Muscle of leg (tissue), 3 donors: ENCODE measurements at regions not wholly inside any gene's neighbourhood (a gene's known extent, or its start where the extent isn't known, plus 50 kb on each side); places are given as distances from the start of the nearest gene placed in this dataset.
A peak's percentile ranks its signal among the peaks of the same experiment; 100 is the strongest.

Source experiments
- DNase-seq: peaks from one replicate; pipeline ENCODE4 v3.0.0; 2013
- H3K27ac ChIP-seq: one replicate; pipeline ENCODE4 v1.5.1; 2013; ENCODE audit warnings: mild to moderate bottlenecking, low read length, control low read depth
- H3K27me3 ChIP-seq: one replicate; pipeline ENCODE4 v1.6.1; 2013; ENCODE audit warnings: low read length; ENCODE audit not compliant: control insufficient read depth, insufficient read depth
- H3K36me3 ChIP-seq: one replicate; pipeline ENCODE4 v1.6.1; 2013; ENCODE audit warnings: low read length; ENCODE audit not compliant: control insufficient read depth, insufficient read depth
- H3K4me1 ChIP-seq: one replicate; pipeline ENCODE4 v1.6.1; 2013; ENCODE audit warnings: low read length; ENCODE audit not compliant: control insufficient read depth, insufficient read depth
- H3K4me3 ChIP-seq: one replicate; pipeline ENCODE4 v1.5.1; 2013; ENCODE audit warnings: low read length, control low read depth
- H3K9me3 ChIP-seq: replicated peaks from 2 replicates; pipeline ENCODE4 v1.6.1; 2013; ENCODE audit warnings: low read depth, low read length; ENCODE audit not compliant: control insufficient read depth
- WGBS: methylation state at CpG from one replicate; pipeline ENCODE4 v1.1.5; 2013; ENCODE audit warnings: missing lambda C conversion rate; ENCODE audit not compliant: insufficient coverage; 5-methylcytosine and 5-hydroxymethylcytosine counted together

GRCh38 chr1:68961143-68961542, 464.3 kb upstream of the DEPDC1 start:
- no peak for DNase-seq
- Histone ChIP-seq H3K4me1 (no peaks in the 10 kb centered on the region), H3K27ac (no peak overlapping the region), H3K36me3 (no peaks in the 10 kb centered on the region), H3K4me3 (no peak overlapping the region), H3K27me3 (no peaks in the 10 kb centered on the region), H3K9me3 (no peaks in the 10 kb centered on the region)
- 95% methylated on average over 1 of the region's 1 CpG for WGBS

GRCh38 chr1:68963353-68963752, 466.5 kb upstream of the DEPDC1 start:
- no peak for DNase-seq
- Histone ChIP-seq H3K36me3 (no peaks in the 10 kb centered on the region), H3K9me3 (no peaks in the 10 kb centered on the region), H3K27me3 (no peaks in the 10 kb centered on the region), H3K4me1 (no peaks in the 10 kb centered on the region), H3K4me3 (no peak overlapping the region), H3K27ac (no peak overlapping the region)
- WGBS = no CpG with 5 or more reads among the region's 3 CpGs

GRCh38 chr1:68969441-68969840, 472.6 kb upstream of the DEPDC1 start:
- WGBS = no CpG with 5 or more reads among the region's 4 CpGs
- H3K27ac ChIP-seq = no peak overlapping the region
- H3K27me3 ChIP-seq = no peaks in the 10 kb centered on the region
- no peaks in the 10 kb centered on the region for H3K9me3 ChIP-seq
- H3K36me3 ChIP-seq = no peaks in the 10 kb centered on the region
- H3K4me1 ChIP-seq = no peaks in the 10 kb centered on the region
- no peak for DNase-seq
- H3K4me3 ChIP-seq = no peak overlapping the region

GRCh38 chr1:68970571-68970970, 473.7 kb upstream of the DEPDC1 start:
- Histone ChIP-seq H3K36me3 (no peaks in the 10 kb centered on the region), H3K27me3 (no peaks in the 10 kb centered on the region), H3K4me1 (no peaks in the 10 kb centered on the region), H3K27ac (no peak overlapping the region), H3K4me3 (no peak overlapping the region), H3K9me3 (no peaks in the 10 kb centered on the region)
- no peak for DNase-seq
- no CpG with 5 or more reads among the region's 2 CpGs for WGBS

GRCh38 chr1:68973459-68974244, 476.8 kb upstream of the DEPDC1 start:
- H3K27me3 ChIP-seq = no peaks in the 10 kb centered on the region
- H3K4me3 ChIP-seq = no peak overlapping the region
- no peaks in the 10 kb centered on the region for H3K36me3 ChIP-seq
- no peak overlapping the region for H3K27ac ChIP-seq
- WGBS = no CpG with 5 or more reads among the region's 6 CpGs
- no peaks in the 10 kb centered on the region for H3K4me1 ChIP-seq
- DNase-seq = no peak
- no peaks in the 10 kb centered on the region for H3K9me3 ChIP-seq

GRCh38 chr1:68974447-68974846, 477.6 kb upstream of the DEPDC1 start:
- no CpG with 5 or more reads among the region's 5 CpGs for WGBS
- Histone ChIP-seq H3K4me3 (no peak overlapping the region), H3K9me3 (no peaks in the 10 kb centered on the region), H3K4me1 (no peaks in the 10 kb centered on the region), H3K27me3 (no peaks in the 10 kb centered on the region), H3K27ac (no peak overlapping the region), H3K36me3 (no peaks in the 10 kb centered on the region)
- no peak for DNase-seq

GRCh38 chr1:68975212-68975933, 478.5 kb upstream of the DEPDC1 start:
- Histone ChIP-seq H3K27ac (peak overlapping the region; percentile 73), H3K36me3 (no peaks in the 10 kb centered on the region), H3K4me3 (no peak overlapping the region), H3K4me1 (no peaks in the 10 kb centered on the region), H3K27me3 (no peaks in the 10 kb centered on the region), H3K9me3 (no peaks in the 10 kb centered on the region)
- DNase-seq = peak; percentile 94
- WGBS = no CpG with 5 or more reads among the region's 4 CpGs

GRCh38 chr1:68976916-68977610, 480.2 kb upstream of the DEPDC1 start:
- H3K4me1 ChIP-seq = no peaks in the 10 kb centered on the region
- H3K27ac ChIP-seq = no peak overlapping the region
- H3K9me3 ChIP-seq = no peaks in the 10 kb centered on the region
- H3K4me3 ChIP-seq = no peak overlapping the region
- 100% methylated on average over 1 of the region's 4 CpGs for WGBS
- H3K36me3 ChIP-seq = no peaks in the 10 kb centered on the region
- no peak for DNase-seq
- H3K27me3 ChIP-seq = no peaks in the 10 kb centered on the region

- no peak for DNase-seq
- no peaks in the 10 kb centered on the region for H3K9me3 ChIP-seq
Observed at GRCh38 chr1:68979891-68980290, 483.0 kb upstream of the DEPDC1 start.

GRCh38 chr1:68984289-68984688, 487.4 kb upstream of the DEPDC1 start:
- no peaks in the 10 kb centered on the region for H3K4me1 ChIP-seq
- no peaks in the 10 kb centered on the region for H3K36me3 ChIP-seq
- WGBS = 80% methylated on average over 1 of the region's 2 CpGs
- DNase-seq = no peak
- H3K4me3 ChIP-seq = no peak overlapping the region
- no peak overlapping the region for H3K27ac ChIP-seq
- H3K27me3 ChIP-seq = no peaks in the 10 kb centered on the region
- no peaks in the 10 kb centered on the region for H3K9me3 ChIP-seq

More at GRCh38 chr1:68979891-68980290, 483.0 kb upstream of the DEPDC1 start:
- no peak overlapping the region for H3K27ac ChIP-seq
- H3K4me3 ChIP-seq = no peak overlapping the region
- no peaks in the 10 kb centered on the region for H3K36me3 ChIP-seq
- WGBS = no CpG with 5 or more reads among the region's 1 CpG
- H3K27me3 ChIP-seq = no peaks in the 10 kb centered on the region
- no peaks in the 10 kb centered on the region for H3K4me1 ChIP-seq
